GM12878 (cell line): ENCODE measurements at regions not wholly inside any gene's neighbourhood (a gene's known extent, or its start where the extent isn't known, plus 50 kb on each side); places are given as distances from the start of the nearest gene placed in this dataset.

Experiments used
- ATAC-seq: fragments of 200-7000 bp; cut with Tn5 transposase; 3 replicates; pipeline ENCODE4 v1.9.1; 2020; ENCODE audit warnings: mild to moderate bottlenecking, moderate library complexity
- BruUV-seq: library from RNA; stranded (reverse); fragments of 400-500 nt; replicated peaks from 2 replicates; lab custom pipeline; 2021; lab: Mats Ljungman, UMichigan
- CTCF ChIA-PET: fragments of 300-600 bp; sonication (Branson Sonifier 250); formaldehyde crosslinking; extraction: SDS; loops from one replicate; lab custom pipeline; 2021; ENCODE audit warnings: inconsistent platforms; lab: Yijun Ruan, JAX
- POLR2A ChIA-PET: fragments of 350-600 bp; formaldehyde crosslinking; extraction: SDS; loops from one replicate; lab custom pipeline; 2021; ENCODE audit warnings: inconsistent platforms; lab: Charles Lee
- RAD21 ChIA-PET: fragments of 300-600 bp; sonication (Branson Sonifier 250); formaldehyde crosslinking; loops from one replicate; lab custom pipeline; 2023; ENCODE audit warnings: antibody characterized with exemption; ENCODE audit not compliant: unreplicated experiment; lab: Charles Lee
- SMC1A ChIA-PET: fragments of 300-600 bp; sonication (Branson Sonifier 250); formaldehyde crosslinking; loops from one replicate; lab custom pipeline; 2023; ENCODE audit not compliant: unreplicated experiment, uncharacterized antibody; lab: Charles Lee
- DNase-seq: peaks from one replicate; pipeline ENCODE4 v3.0.0-alpha.2; 2011; ENCODE audit warnings: low read depth, low spot score
- FAIRE-seq: peaks from 3 replicates; lab custom pipeline; 2011; peaks lifted over from hg19 to GRCh38; lab: Jason Lieb, UNC
- H2AFZ ChIP-seq: 2 replicates; pipeline ENCODE4 v1.6.0; 2011; ENCODE audit warnings: low read depth, low read length, control low read depth; ENCODE audit not compliant: control insufficient read depth
- H3K27ac ChIP-seq: 2 replicates; pipeline ENCODE4 v1.5.1; 2011; ENCODE audit warnings: control low read depth; ENCODE audit not compliant: control insufficient read depth, insufficient read depth
- H3K27me3 ChIP-seq, 2 experiments: replicated peaks in 1 of 2; 2 replicates each; pipeline versions ENCODE4 v1.6.0 to v1.6.1; 2011; ENCODE audit warnings: low read length in 1 of 2; ENCODE audit not compliant: control insufficient read depth in 2 of 2, insufficient read depth in 2 of 2
- H3K36me3 ChIP-seq, 2 experiments: 2 replicates each; pipeline ENCODE4 v1.5.1; 2011; ENCODE audit warnings: low read length in 1 of 2; ENCODE audit not compliant: control insufficient read depth in 2 of 2, insufficient read depth in 2 of 2
- H3K4me1 ChIP-seq: 2 replicates; pipeline ENCODE4 v1.6.1; 2011; ENCODE audit warnings: mild to moderate bottlenecking, low read length, moderate library complexity, mixed read lengths; ENCODE audit not compliant: control insufficient read depth, insufficient read depth
- H3K4me2 ChIP-seq: 2 replicates; pipeline ENCODE4 v1.6.0; 2011; ENCODE audit warnings: control low read depth; ENCODE audit not compliant: control insufficient read depth, insufficient read depth
- H3K4me3 ChIP-seq: fragments of 200-600 bp; sonication (generic); 2 replicates; pipeline ENCODE4 v1.5.1; 2016
- H3K79me2 ChIP-seq: 2 replicates; pipeline ENCODE4 v1.6.0; 2011; ENCODE audit warnings: low read length; ENCODE audit not compliant: control insufficient read depth, insufficient read depth
- H3K9ac ChIP-seq: 2 replicates; pipeline ENCODE4 v1.8.0; 2011; ENCODE audit warnings: low read length, control low read depth, mixed read lengths; ENCODE audit not compliant: control insufficient read depth, insufficient read depth
- H3K9me3 ChIP-seq: replicated peaks from 3 replicates; pipeline ENCODE4 v1.5.1; 2011; ENCODE audit warnings: mild to moderate bottlenecking, low read length; ENCODE audit not compliant: control insufficient read depth, insufficient read depth
- H4K20me1 ChIP-seq: 2 replicates; pipeline ENCODE4 v1.6.0; 2011; ENCODE audit not compliant: control insufficient read depth, insufficient read depth
- IKZF1 ChIP-seq: fragments of 450-650 bp; conservative IDR thresholded peaks from 2 replicates; pipeline ENCODE4 v1.6.1; 2017; ENCODE audit warnings: antibody characterized with exemption, mild to moderate bottlenecking
- JUNB ChIP-seq: IDR thresholded peaks from 2 replicates; pipeline ENCODE4 v1.6.1; 2016; ENCODE audit warnings: antibody characterized with exemption, mild to moderate bottlenecking
- MEF2A ChIP-seq: IDR thresholded peaks from 2 replicates; pipeline ENCODE4 v1.6.1; 2011; ENCODE audit warnings: low read depth, mild to moderate bottlenecking, low read length, moderate library complexity; ENCODE audit not compliant: insufficient read depth
- MTA2 ChIP-seq: fragments of 450-650 bp; IDR thresholded peaks from 2 replicates; pipeline ENCODE4 v1.6.1; 2016; ENCODE audit warnings: low read depth, mild to moderate bottlenecking, moderate library complexity
- PAX8 ChIP-seq: fragments of 450-650 bp; IDR thresholded peaks from 2 replicates; pipeline ENCODE4 v1.6.1; 2017; ENCODE audit warnings: mild to moderate bottlenecking, moderate library complexity
- STAT3 ChIP-seq: IDR thresholded peaks from 2 replicates; pipeline ENCODE4 v1.6.1; 2011; ENCODE audit warnings: low read depth, low read length, improper control_type of control experiment
- SUPT20H ChIP-seq: IDR thresholded peaks from 2 replicates; pipeline ENCODE4 v1.6.1; 2011; ENCODE audit warnings: low read depth, mild to moderate bottlenecking, low read length, moderate library complexity, borderline replicate concordance; ENCODE audit not compliant: control insufficient read depth
- WRNIP1 ChIP-seq: IDR thresholded peaks from 2 replicates; pipeline ENCODE4 v1.6.1; 2011; ENCODE audit warnings: low read depth, low read length, improper control_type of control experiment, borderline replicate concordance
- YY1 ChIP-seq: IDR thresholded peaks from 2 replicates; pipeline ENCODE4 v1.6.1; 2011; ENCODE audit warnings: low read depth, mild to moderate bottlenecking, low read length
- ZBTB40 ChIP-seq: fragments of 450-650 bp; IDR thresholded peaks from 2 replicates; pipeline ENCODE4 v1.6.1; 2016; ENCODE audit warnings: mild to moderate bottlenecking, moderate library complexity, borderline replicate concordance
- ZNF217 ChIP-seq: fragments of 450-650 bp; IDR thresholded peaks from 2 replicates; pipeline ENCODE4 v1.6.1; 2017; ENCODE audit warnings: antibody characterized with exemption, mild to moderate bottlenecking
- ZZZ3 ChIP-seq: IDR thresholded peaks from 2 replicates; pipeline ENCODE4 v1.6.1; 2011; ENCODE audit warnings: low read depth; ENCODE audit not compliant: control insufficient read depth, insufficient read length
- WGBS: methylation state at CpG from one replicate; pipeline ENCODE4 v1.1.6; 2016; ENCODE audit warnings: low lambda C conversion rate; ENCODE audit not compliant: insufficient replicate concordance, insufficient coverage; ENCODE audit errors: missing lambda C conversion rate; 5-methylcytosine and 5-hydroxymethylcytosine counted together
- in situ Hi-C: fragments of 300-500 bp; cut with MboI; formaldehyde crosslinking; loops from 9 replicates; pipeline ENCODE4 v1.14.3; 2018; ENCODE audit warnings: mixed read lengths
- intact Hi-C: fragments of 100-400 bp; cut with micrococcal nuclease; formaldehyde crosslinking; loops from one replicate; pipeline ENCODE4 v1.14.2; 2022; ENCODE audit not compliant: unreplicated experiment

- no peak for FAIRE-seq
- Histone ChIP-seq H3K27ac (no peak overlapping the region), H3K36me3 (no peaks in the 10 kb centered on the region), H3K4me1 (no peaks in the 10 kb centered on the region), H3K4me3 (no peak overlapping the region), H3K9ac (no peak overlapping the region), H4K20me1 (no peaks in the 10 kb centered on the region), H3K4me2 (no peak overlapping the region), H3K27me3 (no peaks in the 10 kb centered on the region), H3K79me2 (no peaks in the 10 kb centered on the region), H2AFZ (no peak overlapping the region), H3K9me3 (no peaks in the 10 kb centered on the region)
- RAD21 ChIA-PET: interaction anchor here (1.1 kb wide), 1 partner anchor 191 kb away, joined by 3 read pairs; no protein-coding TSS in a partner anchor
- no peak for DNase-seq
- no peak for TF ChIP-seq WRNIP1
- no peak for TF ChIP-seq STAT3
- TF ChIP-seq JUNB: no peak
- TF ChIP-seq ZZZ3: no peak
- no peak for TF ChIP-seq PAX8
- TF ChIP-seq YY1: no peak
- no peak for TF ChIP-seq SUPT20H
- no peak for TF ChIP-seq ZBTB40
- no peak for TF ChIP-seq MTA2
- TF ChIP-seq MEF2A: no peak
- no peak for TF ChIP-seq ZNF217
- TF ChIP-seq IKZF1: no peak
- POLR2A ChIA-PET: no interaction called here
- 52% methylated on average over 6 of the region's 6 CpGs for WGBS
- SMC1A ChIA-PET: interaction anchor here (0.6 to 0.9 kb wide), 2 partner anchors 190 to 191 kb away, joined by 3 read pairs; no protein-coding TSS in a partner anchor
- no TSS peak for BruUV-seq
- CTCF ChIA-PET: interaction anchor here (1.3 kb wide), 1 partner anchor 812 kb away, joined by 5 read pairs; no protein-coding TSS in a partner anchor
- in situ Hi-C loops (no loop called here), intact Hi-C loops (loop anchor here (5.0 to 10.0 kb wide), 2 partner anchors 811 to 1041 kb away; no protein-coding TSS in a partner anchor)
- no peak for ATAC-seq
These were observed 193.1 kb upstream of the LARGE1 start for GRCh38 chr22:34113381-34113780.
